ENCODE measurements at regions not wholly inside any gene's neighbourhood (a gene's known extent, or its start where the extent isn't known, plus 50 kb on each side); places are given as distances from the start of the nearest gene placed in this dataset.

- DNase-seq (ENCODE audit: low read depth in 1 of 2, low spot score in 2 of 2): no peak
- H3K56ac ChIP-seq (replicated peaks; ENCODE audit: insufficient read length, low read depth, low read length): no peak overlapping the region
- H2BK120ac ChIP-seq (replicated peaks; ENCODE audit: low read depth, low read length): no peak overlapping the region
- no peak overlapping the region for H4K5ac ChIP-seq (ENCODE audit: insufficient read length, low read depth, low read length)
- H4K91ac ChIP-seq (replicated peaks; ENCODE audit: insufficient read length, low read length): no peak overlapping the region
- H3K9ac ChIP-seq (replicated peaks in 1 of 4; ENCODE audit: extremely low read depth in 1 of 4, low read depth in 3 of 4, low read length in 3 of 4): no peak overlapping the region
- H2BK12ac ChIP-seq (ENCODE audit: low read depth, low read length): no peak overlapping the region
- no peaks in the 10 kb centered on the region for H3K79me1 ChIP-seq (ENCODE audit: low read depth, low read length)
- no peak overlapping the region for H4K8ac ChIP-seq (ENCODE audit: extremely low read depth, insufficient read depth, low read length)
- TF ChIP-seq RAD21 (IDR thresholded peaks at IDR 0.05 in 1 of 2, conservative IDR thresholded peaks at IDR 0.05 in 1 of 2; ENCODE audit: low read depth in 2 of 2, low read length in 2 of 2) (peak; percentile 21 to 46; a peak in 3 of 4 replicates), CTCF (IDR thresholded peaks at IDR 0.05; ENCODE audit: control extremely low read depth in 1 of 3, insufficient read depth in 1 of 3, low read depth in 1 of 3, low read length in 3 of 3) (no peak)
- no peak overlapping the region for H3K27ac ChIP-seq (ENCODE audit: low read depth, low read length)
- CTCF ChIA-PET (ENCODE audit: partially characterized antibody): interaction anchor here (0.6 to 2.9 kb wide), 3 partner anchors 9 to 53 kb away, joined by 3 to 17 read pairs (median 13); no protein-coding TSS in a partner anchor
- no peaks in the 10 kb centered on the region for H3K9me3 ChIP-seq (ENCODE audit: insufficient read depth in 2 of 2, low read depth in 1 of 2, low read length in 1 of 2)
- no peak overlapping the region for H3K4me3 ChIP-seq (ENCODE audit: extremely low read depth in 1 of 4, insufficient read depth in 2 of 4, low read depth in 3 of 4, low read length in 4 of 4)
- FAIRE-seq: no peak
- no peak overlapping the region for H3K18ac ChIP-seq (ENCODE audit: extremely low read depth, low read length)
- no peaks in the 10 kb centered on the region for H3K27me3 ChIP-seq (replicated peaks in 1 of 4; ENCODE audit: control insufficient read depth in 3 of 4, extremely low read depth in 1 of 4, insufficient read depth in 3 of 4, low read length in 3 of 4)
- no peak overlapping the region for H2BK5ac ChIP-seq (ENCODE audit: low read depth, low read length)
- H2BK15ac ChIP-seq (ENCODE audit: low read length): no peak overlapping the region
- H3K4ac ChIP-seq (replicated peaks; ENCODE audit: insufficient read length, low read depth, low read length): no peak overlapping the region
- H3K14ac ChIP-seq (ENCODE audit: insufficient read length): no peak overlapping the region
- no peaks in the 10 kb centered on the region for H3K36me3 ChIP-seq (ENCODE audit: control insufficient read depth in 2 of 4, insufficient read depth in 4 of 4, low read length in 3 of 4)
- no peaks in the 10 kb centered on the region for H3K23me2 ChIP-seq (ENCODE audit: low read depth, low read length)
- H3K79me2 ChIP-seq (ENCODE audit: control insufficient read depth in 1 of 2, insufficient read depth in 2 of 2, low read length in 2 of 2): no peaks in the 10 kb centered on the region
- H2AK5ac ChIP-seq (ENCODE audit: low read depth, low read length): no peak overlapping the region
- POLR2A ChIA-PET (ENCODE audit: partially characterized antibody): no interaction called here
- no peaks in the 10 kb centered on the region; a peak in 1 of 7 replicates for H3K4me1 ChIP-seq (replicated peaks in 1 of 4; ENCODE audit: control insufficient read depth in 3 of 4, insufficient read depth in 4 of 4, low read length in 3 of 4)
- no peak overlapping the region for H3K23ac ChIP-seq (ENCODE audit: insufficient read length)
- H2AFZ ChIP-seq (ENCODE audit: low read length): no peak overlapping the region
- H2BK20ac ChIP-seq (ENCODE audit: low read length): no peak overlapping the region
- no peak overlapping the region for H3K4me2 ChIP-seq (ENCODE audit: insufficient read depth in 1 of 2, low read depth in 2 of 2, low read length in 2 of 2)
- 96% methylated on average over 1 of the region's 1 CpG; no CpG with 5 or more reads in 1 of the 2 experiments for WGBS, 2 experiments (ENCODE audit: extremely low coverage in 1 of 2, insufficient coverage in 1 of 2, insufficient read length in 1 of 2, insufficient replicate concordance in 2 of 2, low coverage in 1 of 2, low lambda C conversion rate in 2 of 2, missing lambda C conversion rate in 1 of 2)
- no peaks in the 10 kb centered on the region for H4K20me1 ChIP-seq (replicated peaks in 1 of 2; ENCODE audit: control insufficient read depth in 1 of 2, insufficient read depth in 2 of 2, low read length in 2 of 2)
Observed at GRCh38 chr4:23957465-23957864, 67.6 kb upstream of the PPARGC1A start.
